ENCODE measurements at regions not wholly inside any gene's neighbourhood (a gene's known extent, or its start where the extent isn't known, plus 50 kb on each side); places are given as distances from the start of the nearest gene placed in this dataset.

DNA sequence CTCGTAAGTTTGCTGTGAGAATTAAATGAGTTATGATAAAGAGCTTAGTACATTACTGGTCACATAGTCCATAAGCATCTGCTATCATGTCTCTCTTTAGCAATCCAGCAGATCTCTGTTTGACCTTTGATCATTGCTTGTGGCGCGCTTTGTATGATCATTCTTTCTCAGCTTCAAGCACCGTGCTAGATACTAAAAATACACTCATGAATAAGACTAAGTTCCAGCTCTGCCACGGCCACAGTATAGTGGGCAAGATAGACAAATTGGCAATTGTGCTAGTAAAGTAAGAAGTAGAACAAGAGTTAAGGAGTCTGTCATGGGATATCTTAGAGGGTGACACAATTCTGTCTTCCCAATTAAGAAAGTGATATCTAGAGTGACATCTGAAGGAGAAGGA, 75.2 kb upstream of the ADGRF1 start (continued):
- TF ChIP-seq, protein P1, sequence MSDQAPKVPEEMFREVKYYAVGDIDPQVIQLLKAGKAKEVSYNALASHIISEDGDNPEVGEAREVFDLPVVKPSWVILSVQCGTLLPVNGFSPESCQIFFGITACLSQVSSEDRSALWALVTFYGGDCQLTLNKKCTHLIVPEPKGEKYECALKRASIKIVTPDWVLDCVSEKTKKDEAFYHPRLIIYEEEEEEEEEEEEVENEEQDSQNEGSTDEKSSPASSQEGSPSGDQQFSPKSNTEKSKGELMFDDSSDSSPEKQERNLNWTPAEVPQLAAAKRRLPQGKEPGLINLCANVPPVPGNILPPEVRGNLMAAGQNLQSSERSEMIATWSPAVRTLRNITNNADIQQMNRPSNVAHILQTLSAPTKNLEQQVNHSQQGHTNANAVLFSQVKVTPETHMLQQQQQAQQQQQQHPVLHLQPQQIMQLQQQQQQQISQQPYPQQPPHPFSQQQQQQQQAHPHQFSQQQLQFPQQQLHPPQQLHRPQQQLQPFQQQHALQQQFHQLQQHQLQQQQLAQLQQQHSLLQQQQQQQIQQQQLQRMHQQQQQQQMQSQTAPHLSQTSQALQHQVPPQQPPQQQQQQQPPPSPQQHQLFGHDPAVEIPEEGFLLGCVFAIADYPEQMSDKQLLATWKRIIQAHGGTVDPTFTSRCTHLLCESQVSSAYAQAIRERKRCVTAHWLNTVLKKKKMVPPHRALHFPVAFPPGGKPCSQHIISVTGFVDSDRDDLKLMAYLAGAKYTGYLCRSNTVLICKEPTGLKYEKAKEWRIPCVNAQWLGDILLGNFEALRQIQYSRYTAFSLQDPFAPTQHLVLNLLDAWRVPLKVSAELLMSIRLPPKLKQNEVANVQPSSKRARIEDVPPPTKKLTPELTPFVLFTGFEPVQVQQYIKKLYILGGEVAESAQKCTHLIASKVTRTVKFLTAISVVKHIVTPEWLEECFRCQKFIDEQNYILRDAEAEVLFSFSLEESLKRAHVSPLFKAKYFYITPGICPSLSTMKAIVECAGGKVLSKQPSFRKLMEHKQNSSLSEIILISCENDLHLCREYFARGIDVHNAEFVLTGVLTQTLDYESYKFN (CRISPR knock-in tag; conservative IDR thresholded peaks at IDR 0.05) = peak; percentile 41; the same call in 1 of the 2 replicates
- no peak for TF ChIP-seq ZNF781 (CRISPR knock-in tag; IDR thresholded peaks at IDR 0.05; ENCODE audit: borderline replicate concordance, not compliant biosample characterization)
- TF ChIP-seq, protein P2, sequence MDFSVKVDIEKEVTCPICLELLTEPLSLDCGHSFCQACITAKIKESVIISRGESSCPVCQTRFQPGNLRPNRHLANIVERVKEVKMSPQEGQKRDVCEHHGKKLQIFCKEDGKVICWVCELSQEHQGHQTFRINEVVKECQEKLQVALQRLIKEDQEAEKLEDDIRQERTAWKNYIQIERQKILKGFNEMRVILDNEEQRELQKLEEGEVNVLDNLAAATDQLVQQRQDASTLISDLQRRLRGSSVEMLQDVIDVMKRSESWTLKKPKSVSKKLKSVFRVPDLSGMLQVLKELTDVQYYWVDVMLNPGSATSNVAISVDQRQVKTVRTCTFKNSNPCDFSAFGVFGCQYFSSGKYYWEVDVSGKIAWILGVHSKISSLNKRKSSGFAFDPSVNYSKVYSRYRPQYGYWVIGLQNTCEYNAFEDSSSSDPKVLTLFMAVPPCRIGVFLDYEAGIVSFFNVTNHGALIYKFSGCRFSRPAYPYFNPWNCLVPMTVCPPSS (IDR thresholded peaks at IDR 0.05) = no peak
- no peak for TF ChIP-seq ZNF10 (CRISPR knock-in tag; IDR thresholded peaks at IDR 0.05; ENCODE audit: borderline replicate concordance, low read depth)
- no peak for TF ChIP-seq CBX2 (IDR thresholded peaks at IDR 0.05; ENCODE audit: low read depth, low read length)
- no peak for TF ChIP-seq CBX2 (CRISPR knock-in tag; IDR thresholded peaks at IDR 0.05; ENCODE audit: low read depth)
- TF ChIP-seq, protein P3, sequence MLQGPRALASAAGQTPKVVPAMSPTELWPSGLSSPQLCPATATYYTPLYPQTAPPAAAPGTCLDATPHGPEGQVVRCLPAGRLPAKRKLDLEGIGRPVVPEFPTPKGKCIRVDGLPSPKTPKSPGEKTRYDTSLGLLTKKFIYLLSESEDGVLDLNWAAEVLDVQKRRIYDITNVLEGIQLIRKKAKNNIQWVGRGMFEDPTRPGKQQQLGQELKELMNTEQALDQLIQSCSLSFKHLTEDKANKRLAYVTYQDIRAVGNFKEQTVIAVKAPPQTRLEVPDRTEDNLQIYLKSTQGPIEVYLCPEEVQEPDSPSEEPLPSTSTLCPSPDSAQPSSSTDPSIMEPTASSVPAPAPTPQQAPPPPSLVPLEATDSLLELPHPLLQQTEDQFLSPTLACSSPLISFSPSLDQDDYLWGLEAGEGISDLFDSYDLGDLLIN (CRISPR knock-in tag; IDR thresholded peaks at IDR 0.05; ENCODE audit: borderline replicate concordance) = no peak
- TF ChIP-seq ZNF614 (CRISPR knock-in tag; IDR thresholded peaks at IDR 0.05; ENCODE audit: borderline replicate concordance) = peak; percentile 71; the same call in 1 of the 2 replicates
- TF ChIP-seq SNAPC2 (CRISPR knock-in tag; IDR thresholded peaks at IDR 0.05) = no peak
- no peak for TF ChIP-seq MXI1 (IDR thresholded peaks at IDR 0.05; ENCODE audit: borderline replicate concordance, low read depth, low read length)
- no peak for TF ChIP-seq CHCHD3 (CRISPR knock-in tag; IDR thresholded peaks at IDR 0.05)
- TF ChIP-seq ZNF776 (CRISPR knock-in tag; IDR thresholded peaks at IDR 0.05) = no peak
- TF ChIP-seq EP300 (IDR thresholded peaks at IDR 0.05; ENCODE audit: low read depth in 2 of 2, low read length in 2 of 2) = peak in 1 of 2 experiments; percentile 34; a peak in 1 of 4 replicates
- TF ChIP-seq EP300 (CRISPR knock-in tag; IDR thresholded peaks at IDR 0.05; ENCODE audit: borderline replicate concordance) = no peak
- TF ChIP-seq KMT2B (CRISPR knock-in tag; IDR thresholded peaks at IDR 0.05) = no peak
- TF ChIP-seq POLR2G (IDR thresholded peaks at IDR 0.05; ENCODE audit: low read depth, low read length) = no peak
- no peak for TF ChIP-seq XRCC5 (optimal IDR thresholded peaks at IDR 0.05; ENCODE audit: low read length)
- TF ChIP-seq FOSL2 (CRISPR knock-in tag; IDR thresholded peaks at IDR 0.05) = 0 out of 2 replicates have a peak, but pooled peaks have one; percentile 11
- no peak for TF ChIP-seq REPIN1 (CRISPR knock-in tag; IDR thresholded peaks at IDR 0.05; ENCODE audit: borderline replicate concordance, low read depth)
